ENCODE measurements at regions not wholly inside any gene's neighbourhood (a gene's known extent, or its start where the extent isn't known, plus 50 kb on each side); places are given as distances from the start of the nearest gene placed in this dataset.

DNA sequence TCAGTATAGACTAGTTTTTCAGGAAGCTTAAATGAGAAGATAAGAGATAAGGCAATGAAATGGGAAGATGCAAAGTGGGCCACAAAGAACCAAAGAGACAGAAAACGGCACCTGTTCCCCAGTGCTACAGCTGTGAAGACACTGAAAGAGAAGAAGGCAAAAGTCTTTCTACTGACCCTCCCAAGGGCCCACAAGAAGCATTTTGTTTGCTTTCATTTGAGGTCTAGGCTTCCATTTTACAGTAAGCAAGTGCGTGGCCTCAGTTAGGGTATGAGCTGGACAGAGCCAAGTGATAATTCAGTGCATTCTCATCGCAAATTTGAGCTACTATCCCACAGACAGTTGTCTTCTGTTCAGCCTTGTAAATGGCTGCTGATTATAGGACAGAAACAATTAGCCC lies 53.4 kb upstream of the STK17B start:
- no peak for DNase-seq

DNA sequence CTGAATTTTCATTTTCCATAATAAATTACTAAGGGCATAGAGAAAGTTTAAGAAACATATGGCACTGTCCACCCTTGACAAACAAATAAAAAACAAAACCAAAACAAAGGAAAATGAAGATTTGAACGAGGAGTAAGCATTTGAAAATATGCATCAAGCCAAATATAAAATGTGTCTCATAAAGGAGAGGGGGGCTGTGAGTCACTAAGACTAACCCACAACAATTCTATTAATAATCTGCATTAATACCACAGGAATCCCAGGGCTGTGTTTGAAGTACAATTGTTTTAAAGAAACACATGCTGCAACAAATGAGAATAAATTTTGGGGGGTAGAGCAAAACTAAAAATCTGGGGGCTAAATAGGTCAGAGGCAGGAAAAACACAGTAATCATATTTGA lies 53.8 kb upstream of the STK17B start:
- no peak for DNase-seq

DNA sequence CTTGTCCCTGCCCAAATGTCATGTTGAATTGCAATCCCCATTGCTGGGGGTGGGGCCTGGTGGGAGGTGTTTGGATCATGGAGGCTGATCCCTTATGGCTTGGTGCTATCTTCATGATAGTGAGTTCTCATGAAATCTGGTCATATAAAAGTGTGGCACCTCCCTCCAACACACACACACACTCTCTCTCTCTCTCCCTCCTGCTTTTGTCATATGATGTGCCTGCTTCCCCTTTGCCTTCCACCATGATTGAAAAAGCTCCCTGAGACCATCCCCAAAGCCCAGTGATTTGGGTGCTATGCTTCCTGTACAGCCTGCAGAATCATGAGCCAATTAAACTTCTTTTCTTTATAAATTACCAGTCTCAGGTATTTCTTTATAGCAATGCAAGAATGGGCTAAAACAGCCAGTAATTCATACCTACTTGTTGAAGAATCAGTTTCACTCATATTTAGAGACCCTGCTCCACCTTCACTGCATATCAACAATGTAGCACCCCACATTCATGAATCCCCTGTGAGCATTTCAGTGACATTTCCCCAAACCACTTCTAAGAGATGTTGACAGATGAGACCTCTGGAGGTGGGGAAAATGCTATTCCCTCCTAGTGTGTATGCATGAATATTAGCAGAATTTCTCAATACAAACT lies 54.8 kb upstream of the STK17B start:
- no peak for DNase-seq

DNA sequence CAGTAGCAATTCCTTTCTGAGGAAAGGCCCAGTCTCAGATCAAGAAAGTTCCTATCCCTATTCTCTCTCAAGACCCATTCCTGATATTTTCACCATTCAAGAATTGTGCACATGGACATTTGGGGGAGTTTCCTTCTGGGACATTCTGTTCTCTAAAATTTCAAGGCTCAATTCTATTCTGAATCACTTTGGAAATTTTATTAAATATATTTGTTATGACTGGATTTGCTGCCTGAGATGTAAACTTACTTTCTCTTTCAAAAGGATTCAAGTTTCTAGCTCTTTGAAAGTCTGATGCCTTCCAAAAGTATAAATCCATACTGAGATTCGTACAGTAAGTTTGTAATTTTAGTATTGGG lies 55.3 kb upstream of the STK17B start:
- no peak for DNase-seq

DNA sequence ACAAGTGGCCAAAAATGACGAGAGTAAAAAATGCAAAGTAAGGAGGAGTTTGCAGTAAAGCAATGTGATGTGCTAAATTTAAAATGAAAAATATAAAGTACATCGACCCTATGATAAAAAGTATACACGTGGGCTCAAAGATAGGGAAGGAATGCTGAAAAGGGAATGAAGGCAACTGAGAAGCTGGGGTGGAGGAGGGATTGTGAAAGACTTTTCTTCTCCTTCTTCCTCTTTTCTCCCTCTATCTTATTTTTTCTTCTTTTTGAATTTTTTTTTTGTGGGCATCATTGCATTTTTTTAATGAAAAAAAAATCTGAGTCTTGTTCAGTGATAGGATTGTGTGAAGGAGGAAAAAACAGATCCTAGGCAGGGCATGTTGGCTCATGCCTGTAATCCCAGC lies 57.6 kb upstream of the STK17B start:
- no peak for DNase-seq

DNA sequence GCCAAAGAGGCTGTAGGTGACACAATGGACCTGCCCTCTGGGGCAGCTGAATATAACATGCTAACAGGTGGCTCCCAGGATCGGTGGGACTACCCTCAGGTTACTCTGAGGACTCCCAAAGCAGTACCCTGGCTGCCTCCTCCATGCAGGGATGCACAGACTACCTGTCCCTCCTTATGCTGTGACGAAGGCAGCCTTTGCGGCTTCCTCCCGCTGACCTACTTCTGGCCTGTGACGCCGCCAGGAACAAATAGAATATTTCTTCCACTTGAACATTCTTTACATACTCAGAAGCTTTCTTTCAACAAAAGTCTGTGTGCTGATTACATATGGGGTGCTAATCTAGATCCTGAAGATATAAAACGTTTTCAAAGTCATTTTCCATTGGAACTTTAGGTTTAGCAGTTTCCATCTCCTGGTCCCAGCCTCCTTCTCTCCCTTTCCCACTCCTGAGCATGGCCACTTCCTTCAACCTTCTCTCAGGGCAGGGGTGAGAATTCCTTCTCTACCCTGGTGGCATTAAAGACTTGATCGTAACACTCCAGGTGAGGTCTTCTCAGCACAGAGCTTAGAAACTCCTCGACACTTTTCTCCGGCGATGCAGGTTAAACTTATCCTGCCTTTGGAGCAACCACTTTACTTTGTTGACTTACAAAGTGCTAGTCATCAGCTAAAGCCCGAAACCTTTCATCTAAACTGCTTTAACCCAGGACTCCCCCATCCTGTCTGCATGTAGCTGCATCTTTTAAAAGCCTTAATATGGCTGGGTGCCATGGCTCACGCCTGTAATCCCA lies 58.9 kb upstream of the STK17B start:
- no peak for DNase-seq

DNA sequence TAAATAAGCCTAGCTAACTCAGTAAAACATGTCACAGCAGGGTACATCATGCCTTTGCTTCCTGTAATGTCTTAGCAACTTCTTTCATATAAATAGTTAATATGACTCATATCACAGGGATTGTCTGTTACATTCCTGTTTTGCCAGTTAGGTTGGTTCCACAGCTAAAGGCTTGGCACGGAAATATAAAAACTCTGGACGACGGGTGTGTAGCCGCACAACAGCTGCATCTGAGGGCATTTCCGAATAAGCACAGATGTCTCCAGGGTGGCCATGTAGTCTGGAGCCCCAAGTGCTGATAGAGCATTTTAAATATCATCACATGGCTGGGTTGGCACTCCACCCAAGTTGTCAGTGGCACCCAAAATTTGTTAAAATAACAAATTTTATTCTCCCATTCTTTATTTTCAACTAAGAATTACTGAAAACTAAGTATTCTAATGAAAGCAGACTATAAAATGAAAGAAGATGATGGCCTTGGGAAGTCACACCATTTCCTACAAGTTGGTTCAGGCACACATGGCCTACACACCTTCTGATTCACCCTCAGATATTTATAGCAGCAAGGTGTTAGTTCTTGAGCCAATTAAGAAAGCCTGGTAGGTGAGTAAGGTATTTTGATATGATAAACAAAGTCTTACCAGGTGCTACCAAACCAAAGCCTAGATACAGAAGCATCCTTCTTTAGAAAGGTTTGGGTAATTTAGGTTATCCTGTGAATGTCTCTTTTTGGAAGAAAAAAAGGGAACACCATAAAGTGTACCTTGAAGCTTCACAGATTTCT lies 61.8 kb upstream of the STK17B start:
- DNase-seq = no peak

DNA sequence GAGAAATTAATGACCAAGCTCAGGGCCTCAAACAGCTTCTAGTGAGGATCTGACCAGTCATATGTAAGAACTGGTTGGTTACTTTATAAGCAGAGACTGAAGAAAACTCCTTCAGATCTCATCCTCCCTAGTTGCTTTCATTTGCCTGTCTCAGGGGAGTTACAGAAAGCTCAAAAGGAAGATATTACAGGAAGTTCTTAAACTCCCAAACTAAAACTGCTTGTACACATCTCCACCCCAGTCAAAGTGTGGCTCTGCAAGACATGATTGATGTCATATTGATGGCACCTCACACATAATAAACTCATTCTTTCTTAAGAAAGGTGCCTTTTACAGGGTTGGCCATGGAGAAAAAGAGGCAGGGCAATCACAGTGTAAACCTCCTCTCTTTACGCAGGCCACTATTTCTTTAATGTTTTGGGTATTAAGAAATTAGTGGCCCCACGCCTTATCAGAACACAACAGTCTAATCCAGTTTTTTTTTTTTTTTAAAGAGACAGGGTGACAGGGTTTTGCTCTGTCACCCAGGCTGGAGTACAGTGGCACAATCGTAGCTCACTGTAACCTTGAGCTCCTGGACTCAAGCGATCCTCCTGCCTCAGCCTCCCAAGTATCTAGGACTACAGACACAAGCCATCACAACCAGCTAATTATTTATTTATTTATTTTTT lies 62.6 kb upstream of the STK17B start:
- no peak for DNase-seq

DNA sequence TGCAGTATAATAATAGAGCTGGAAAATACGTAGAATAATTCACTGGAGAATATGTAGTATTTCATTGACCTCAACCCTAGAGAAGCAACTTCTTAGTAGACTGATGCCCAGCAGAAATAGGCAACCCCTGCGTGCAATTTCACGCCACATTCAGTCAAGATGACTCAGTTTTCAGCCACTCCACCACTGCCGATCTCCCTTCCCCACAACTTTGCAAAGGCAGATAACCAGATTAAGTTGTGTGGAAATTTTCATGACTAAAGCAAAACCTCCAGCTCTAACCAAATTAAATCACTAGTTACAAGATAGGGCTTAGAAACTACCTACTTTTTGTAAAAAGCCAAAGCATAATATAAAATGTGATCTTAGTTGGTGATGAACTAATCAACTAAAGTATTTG lies 63.3 kb upstream of the STK17B start:
- no peak for DNase-seq

DNA sequence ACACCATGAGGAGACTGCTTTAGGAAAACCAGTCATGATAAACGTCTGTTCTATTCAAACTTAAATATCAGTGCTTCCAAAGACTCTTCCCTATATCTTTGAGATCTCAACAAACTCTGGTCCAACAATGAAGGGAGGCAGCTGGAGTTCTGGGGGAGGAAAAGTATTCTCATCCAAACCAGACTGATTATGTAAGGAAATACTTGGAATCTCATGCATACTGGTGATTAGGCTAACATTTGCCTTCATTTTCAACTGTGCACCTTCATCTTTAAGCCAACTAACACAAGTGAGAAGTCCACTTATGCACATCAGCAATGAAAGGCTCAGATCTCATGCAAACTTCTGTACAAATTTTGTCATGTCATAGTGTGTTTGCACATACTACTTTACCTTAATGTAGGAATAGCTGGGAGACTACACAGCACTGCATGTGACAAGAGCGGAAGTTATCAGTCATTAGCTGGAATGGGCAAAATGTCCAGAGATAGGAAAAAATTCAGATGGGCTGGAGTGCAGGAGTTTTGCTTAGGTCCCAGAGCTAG lies 67.5 kb upstream of the STK17B start:
- DNase-seq = no peak

DNA sequence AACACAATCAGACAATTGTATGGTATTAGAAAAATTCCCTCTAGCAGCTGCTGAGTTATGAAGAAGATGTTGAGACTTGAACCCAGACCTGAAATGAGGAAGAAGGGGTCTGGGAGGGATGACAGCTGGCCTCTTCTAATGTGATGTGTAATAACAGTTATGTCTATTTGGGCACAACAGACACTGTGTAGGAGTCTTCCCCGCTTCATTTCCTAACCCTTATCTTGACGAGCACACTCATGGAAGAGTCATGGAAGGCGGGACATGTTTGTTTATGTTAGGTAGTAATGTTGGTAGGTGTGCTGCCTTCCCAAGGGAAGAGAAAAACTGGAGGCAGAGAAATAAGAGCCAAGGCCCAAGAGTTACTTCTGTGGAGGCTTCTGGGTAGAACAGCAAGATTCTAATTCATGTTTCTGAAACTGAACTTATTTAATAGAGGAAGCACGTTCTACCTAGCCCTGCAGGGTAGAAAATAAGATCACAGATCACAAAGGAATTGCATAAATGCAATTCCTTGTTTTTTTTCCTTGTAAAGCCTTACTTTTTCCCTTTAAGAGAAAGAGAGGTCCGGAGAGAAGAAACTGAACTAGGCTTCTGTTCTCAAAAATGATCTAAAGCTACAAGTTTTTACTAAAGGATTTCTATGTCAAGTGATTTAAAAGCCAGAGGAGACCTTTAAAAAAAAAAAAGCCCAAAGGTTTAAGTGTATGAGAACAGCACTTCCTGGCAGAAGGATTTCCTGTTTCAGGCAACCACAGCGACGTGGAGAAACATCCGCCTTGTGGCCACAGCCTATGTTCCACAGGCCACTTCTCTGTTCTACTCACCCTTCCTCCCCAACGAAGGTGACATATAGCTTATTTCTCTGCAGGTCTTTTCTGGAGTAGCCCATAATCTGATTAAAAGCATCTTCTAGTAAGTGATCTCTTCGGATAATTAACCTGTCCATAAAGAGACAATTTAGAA lies 68.5 kb upstream of the STK17B start:
- no peak for DNase-seq

DNA sequence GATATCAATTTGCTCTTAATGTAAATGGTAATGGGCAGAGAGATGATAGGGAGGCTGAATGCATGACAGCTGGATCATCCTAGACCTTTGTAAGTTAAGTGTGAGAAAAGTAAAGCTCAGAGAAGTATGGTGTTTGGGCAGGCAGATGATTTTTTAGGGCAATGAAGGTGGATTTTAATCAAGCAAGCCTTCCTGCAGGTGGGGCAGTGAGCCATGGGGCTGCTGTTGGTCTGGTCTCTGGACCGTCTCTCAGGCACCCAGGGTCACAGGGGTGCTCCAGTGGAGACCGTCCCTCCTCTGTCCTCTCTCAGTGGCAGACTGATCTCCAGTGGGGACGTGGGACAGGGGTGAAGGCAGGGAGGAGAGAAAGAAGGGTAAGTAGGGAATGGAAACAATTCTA lies 69.8 kb upstream of the STK17B start:
- DNase-seq = no peak

DNA sequence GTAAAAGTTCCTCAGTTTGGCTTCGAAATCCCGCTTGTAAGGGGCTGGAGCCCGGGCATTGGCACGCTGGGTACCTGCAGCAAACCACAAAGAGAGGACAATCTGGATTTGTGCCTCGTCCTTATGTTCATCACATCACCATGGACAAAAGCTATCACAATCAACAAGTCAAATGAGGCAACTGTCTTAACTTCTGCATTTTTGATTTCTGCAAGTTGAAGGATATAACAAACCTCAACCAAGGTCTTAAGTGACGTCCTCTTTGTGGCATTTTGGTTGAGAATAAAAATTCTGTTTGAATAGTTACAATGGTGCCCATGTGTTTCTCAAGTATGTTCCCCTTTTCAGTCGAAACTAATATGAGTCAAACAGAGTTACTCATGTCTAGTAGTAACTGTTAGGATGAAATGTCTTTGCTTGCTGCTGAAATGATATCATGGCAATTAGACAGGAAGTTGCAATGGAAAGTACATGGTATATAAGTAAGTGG lies 70.8 kb upstream of the STK17B start:
- DNase-seq = no peak

DNA sequence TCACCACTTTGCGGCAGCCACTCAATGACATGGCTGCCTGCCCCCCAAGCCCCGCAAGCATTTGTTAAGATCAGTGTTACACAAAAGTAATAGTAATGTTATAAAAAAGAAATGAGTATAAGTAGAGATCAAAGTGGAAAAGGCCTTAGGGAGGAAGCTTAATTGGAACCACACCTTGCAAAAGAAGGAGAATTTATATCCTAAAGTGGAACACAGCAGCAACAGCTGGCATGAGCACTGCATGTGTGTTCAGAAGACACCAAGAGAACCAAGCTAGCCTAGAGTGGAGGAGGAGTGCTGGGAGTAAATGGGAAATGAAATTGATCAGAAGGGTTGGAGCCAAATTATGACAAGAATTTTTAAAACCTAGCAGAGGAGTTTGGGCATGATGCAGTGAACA lies 73.1 kb upstream of the STK17B start:
- no peak for DNase-seq

DNA sequence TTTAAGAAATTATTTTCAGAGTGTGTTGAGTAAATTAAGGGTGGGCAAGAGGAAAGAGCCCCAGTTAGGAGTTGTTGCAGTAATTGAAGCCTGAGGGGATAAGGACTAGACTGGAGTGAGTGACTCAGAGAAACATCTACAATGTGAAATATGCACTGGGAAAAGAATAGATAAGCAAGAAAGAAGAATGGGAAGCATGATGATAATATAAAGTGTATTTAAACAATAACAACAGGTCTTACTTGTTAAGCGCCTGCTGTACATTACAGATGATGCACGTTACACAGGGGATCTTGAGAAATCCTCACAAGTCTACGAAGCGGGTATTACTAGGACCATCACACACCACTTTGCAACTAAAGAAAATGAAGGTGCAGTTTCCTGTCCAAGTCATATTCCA lies 73.6 kb upstream of the STK17B start:
- no peak for DNase-seq

DNA sequence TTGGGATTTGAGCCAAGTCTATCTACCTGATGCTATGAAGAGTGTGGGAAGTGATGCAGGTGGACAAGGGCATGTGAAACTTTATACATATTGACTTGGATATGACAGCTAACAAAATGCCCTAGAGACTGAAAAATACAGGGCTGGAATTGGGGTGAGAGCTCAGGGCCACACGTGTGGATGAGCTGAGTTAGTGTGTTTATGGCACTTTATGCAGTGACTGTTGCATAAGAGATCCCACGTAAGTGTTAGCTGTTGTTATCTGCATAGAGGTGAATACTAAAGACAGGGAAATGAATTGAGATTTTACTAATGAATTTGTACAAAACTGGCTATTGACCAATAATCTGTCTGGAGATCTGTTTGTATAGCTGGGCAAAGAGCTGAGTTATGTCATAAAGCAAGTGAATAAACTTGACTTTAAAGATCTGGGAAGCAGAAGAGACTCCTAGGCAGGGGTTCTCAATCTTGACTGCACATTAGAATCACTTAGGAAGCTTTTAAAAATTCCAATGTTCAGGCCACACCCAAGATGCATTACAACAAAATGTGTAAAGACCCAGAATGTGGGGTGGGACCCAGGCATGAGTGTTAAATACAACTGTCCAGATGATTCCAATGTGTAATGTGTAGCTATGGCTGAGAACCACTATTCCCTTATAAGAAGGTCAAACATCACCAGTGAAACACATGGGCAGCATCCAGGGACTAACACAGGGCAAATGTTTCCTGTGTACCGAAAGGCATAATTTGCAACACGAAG lies 74.2 kb upstream of the STK17B start:
- DNase-seq = no peak

DNA sequence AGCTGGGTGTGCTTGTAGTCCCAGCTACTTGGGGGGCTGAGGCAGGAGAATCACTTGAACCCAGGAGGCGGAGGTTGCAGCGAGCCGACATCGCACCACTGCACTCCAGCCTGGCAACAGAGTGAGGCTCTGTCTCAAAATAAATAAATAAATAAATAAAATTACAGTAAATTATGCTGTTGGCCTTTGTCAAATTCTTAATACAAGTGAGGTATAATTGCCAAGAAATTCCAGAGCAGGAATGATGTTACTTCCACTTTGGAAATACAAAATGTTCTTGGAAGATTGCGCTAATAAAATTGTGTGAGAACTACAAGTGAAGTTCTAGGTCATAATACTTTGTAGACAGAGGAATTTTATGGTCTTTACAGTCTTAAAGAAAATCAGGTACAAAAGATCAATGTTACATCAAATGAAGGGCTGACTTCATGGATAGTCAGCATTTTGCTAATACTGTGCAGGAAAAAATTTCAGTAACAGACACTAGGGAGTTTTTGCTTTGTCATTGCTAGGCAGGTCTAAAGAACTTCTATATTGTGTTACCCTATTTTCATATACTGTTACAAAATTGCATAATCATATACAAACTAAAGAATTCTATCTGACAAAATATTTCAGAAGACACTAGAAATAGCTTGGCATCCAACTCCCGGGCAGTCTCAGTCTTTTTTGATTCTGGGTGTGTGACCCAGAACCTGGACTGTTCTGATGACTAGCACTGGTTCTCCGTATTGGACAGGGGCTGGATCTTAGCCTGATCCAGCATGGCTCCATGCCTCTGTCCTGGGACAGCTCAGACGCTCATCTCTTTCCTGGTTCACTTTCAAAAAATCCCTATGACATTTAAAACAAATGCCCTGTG lies 76.0 kb upstream of the STK17B start:
- DNase-seq = no peak

DNA sequence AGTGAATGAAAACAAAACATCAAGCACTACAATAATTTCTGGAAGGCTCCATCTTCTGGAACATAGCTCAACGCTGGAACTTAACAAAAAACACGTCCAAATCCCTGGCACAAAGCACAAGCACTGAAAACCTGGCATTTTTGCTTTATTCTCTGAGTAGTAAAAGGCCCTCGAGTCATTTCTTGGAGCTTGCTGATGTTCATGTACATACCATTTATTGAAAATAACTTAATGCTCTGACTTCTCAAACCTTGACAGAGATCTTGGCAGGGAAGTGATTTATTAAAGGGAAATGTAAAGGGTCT lies 76.5 kb upstream of the STK17B start:
- DNase-seq = no peak

DNA sequence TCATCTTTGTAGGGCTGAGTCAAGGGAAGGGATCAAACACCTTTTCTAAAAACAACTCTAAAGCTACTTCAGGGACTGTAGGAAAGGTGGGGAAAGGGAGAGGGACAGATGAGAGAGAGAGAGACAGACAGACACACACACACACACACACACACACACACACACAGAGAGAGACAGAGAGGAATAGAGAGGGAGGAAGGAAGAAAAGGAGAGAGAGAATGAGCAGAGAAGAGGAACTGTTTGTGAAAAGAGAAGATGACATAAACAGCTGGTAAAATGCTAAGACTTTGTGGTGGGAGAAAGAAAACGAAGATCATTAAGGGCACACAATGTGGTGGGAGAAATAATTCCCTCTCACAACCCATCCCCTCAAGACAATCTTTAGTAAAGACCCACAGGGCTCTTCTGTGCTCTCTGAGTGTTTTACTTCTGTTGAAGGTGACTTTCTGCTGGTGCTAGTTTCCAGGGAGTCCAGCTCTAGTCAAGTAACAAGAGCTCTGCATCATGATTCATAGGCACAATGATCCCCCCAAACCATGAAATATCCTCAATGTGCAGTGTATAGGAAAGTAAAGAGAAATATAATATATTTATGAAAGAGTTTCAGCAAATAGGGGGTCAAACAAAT lies 77.2 kb upstream of the STK17B start:
- no peak for DNase-seq

DNA sequence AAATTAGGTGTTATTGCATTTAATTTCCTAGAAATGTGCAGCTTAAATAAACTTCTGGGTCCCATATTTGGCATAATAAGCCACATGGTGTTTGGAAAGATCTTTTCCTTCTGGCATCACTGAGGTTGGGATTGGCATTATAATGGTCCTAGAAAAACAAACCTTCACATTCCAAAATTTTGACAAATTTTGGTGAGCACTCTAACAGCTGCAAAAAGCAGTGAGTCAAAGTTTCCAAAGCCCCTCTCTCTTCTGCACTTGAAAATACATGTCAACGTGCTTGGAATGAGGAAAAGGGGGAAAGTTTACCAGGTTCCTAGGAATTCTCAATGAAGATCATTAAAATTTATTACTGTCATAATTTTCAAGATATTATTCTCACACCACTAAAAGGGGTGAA lies 77.8 kb upstream of the STK17B start:
- DNase-seq = no peak
